Activated CD8-positive, alpha-beta memory T cell treated with anti-CD3 and anti-CD28 coated beads for 36 hours (primary cell): ENCODE measurements at regions not wholly inside any gene's neighbourhood (a gene's known extent, or its start where the extent isn't known, plus 50 kb on each side); places are given as distances from the start of the nearest gene placed in this dataset.

Source experiments
- CTCF ChIA-PET: fragments of 350-600 bp; sonication (Branson Sonifier 250); formaldehyde crosslinking; loops from one replicate; lab custom pipeline; 2021; ENCODE audit warnings: antibody characterized with exemption; lab: Charles Lee
- POLR2A ChIA-PET: fragments of 350-600 bp; sonication (Branson Sonifier 250); formaldehyde crosslinking; loops from one replicate; lab custom pipeline; 2021; ENCODE audit warnings: antibody characterized with exemption; lab: Charles Lee

GRCh38 chr3:53973905-53974304, 82.2 kb upstream of the SELENOK start:
- CTCF ChIA-PET, result no interaction called here
- POLR2A ChIA-PET, result no interaction called here

GRCh38 chr3:53970661-53971060, 79.0 kb upstream of the SELENOK start:
- ChIA-PET POLR2A (no interaction called here), CTCF (no interaction called here)

- CTCF ChIA-PET, result no interaction called here
- POLR2A ChIA-PET, result no interaction called here
These were observed 77.4 kb upstream of the SELENOK start for GRCh38 chr3:53969086-53969485.

GRCh38 chr3:53965291-53965690, 73.6 kb upstream of the SELENOK start:
- ChIA-PET CTCF (no interaction called here), POLR2A (no interaction called here)

DNA sequence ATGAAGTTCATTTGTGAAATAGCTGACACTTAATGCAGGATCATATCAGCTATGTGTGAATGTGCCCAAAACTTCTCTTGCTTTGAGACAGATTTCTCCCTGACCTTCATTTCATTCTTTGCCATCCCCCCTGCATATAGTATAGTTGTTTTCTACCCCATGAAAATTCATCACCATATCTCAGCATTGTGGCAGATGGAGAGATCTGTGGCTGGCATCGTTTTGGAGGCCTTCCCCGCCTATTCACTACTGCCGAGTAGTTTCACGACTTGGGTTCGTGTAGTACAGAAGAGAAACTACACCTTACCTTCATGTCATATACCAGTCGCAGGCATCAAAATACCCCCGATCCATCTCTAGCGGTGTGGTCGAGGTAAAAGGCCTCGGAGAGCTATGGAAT, 66.2 kb upstream of the SELENOK start:
- CTCF ChIA-PET, result interaction anchor here (1.6 kb wide), 1 partner anchor 19 kb away, joined by 3 read pairs; no protein-coding TSS in a partner anchor
- POLR2A ChIA-PET, result no interaction called here

DNA sequence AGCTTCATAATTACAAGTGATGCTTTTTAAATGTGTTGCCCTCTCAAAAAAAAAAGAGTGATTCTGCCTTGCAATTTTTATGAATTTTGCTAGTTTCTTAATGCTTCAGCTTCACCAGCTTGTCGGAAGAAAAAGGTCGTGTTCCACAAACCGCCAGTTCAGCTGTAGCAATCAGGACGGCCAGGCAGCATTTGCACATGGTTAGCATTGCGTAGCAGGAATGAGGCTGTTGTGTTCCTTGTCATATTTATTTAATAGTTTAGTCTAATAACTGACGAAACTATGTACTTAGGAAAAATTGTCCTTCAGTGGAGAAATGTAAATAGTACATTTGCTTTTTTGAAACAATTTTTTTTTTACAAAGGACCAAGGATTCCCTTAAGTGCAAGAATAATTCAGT, 64.9 kb upstream of the SELENOK start:
- ChIA-PET CTCF (no interaction called here), POLR2A (no interaction called here)

GRCh38 chr3:53949541-53949940, 57.9 kb upstream of the SELENOK start:
- ChIA-PET CTCF (no interaction called here), POLR2A (no interaction called here)

DNA sequence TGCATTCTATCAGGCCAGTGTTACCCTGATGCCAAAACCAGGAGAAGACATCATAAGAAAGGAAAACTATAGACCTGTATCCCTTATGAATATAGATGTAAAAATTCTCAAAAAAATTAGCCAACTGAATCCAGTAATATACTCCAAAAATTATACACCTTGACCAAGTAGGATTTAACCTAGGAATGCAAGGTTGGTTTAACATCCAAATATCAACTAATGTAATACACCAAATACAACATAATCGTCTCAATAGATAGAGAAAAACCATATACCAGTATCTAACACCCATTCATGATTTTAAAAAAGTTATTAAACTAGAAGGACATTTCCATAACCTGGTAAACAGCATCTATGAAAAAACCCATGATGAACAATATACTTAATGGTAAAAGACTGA, 56.5 kb upstream of the SELENOK start:
- POLR2A ChIA-PET, result no interaction called here

GRCh38 chr3:53944028-53944427, 52.4 kb upstream of the SELENOK start:
- ChIA-PET POLR2A (no interaction called here), CTCF (no interaction called here)

More for the DNA sequence above, 56.5 kb upstream of the SELENOK start:
- CTCF ChIA-PET, result no interaction called here

- CTCF ChIA-PET, result no interaction called here
- POLR2A ChIA-PET, result no interaction called here
These were observed 50.3 kb upstream of the SELENOK start for GRCh38 chr3:53941950-53942349.
